Activated naive CD8-positive, alpha-beta T cell treated with anti-CD3 and anti-CD28 coated beads for 36 hours (primary cell): ENCODE measurements at regions not wholly inside any gene's neighbourhood (a gene's known extent, or its start where the extent isn't known, plus 50 kb on each side); places are given as distances from the start of the nearest gene placed in this dataset.
"Not testable (repeated sequence)": the region's sequence is repeated elsewhere in the genome, so short reads cannot be mapped to it uniquely, and the experiment has no call there.

Experiments
- DNase-seq: peaks from one replicate; pipeline ENCODE4 v3.0.0; 2021
- H3K27ac Mint-ChIP-seq: one replicate; pipeline ENCODE4 v1.8.0; 2022; ENCODE audit warnings: mild to moderate bottlenecking, moderate library complexity, mixed read lengths
- H3K27me3 Mint-ChIP-seq: one replicate; pipeline ENCODE4 v1.8.0; 2022; ENCODE audit warnings: mild to moderate bottlenecking, mixed read lengths
- H3K36me3 Mint-ChIP-seq: one replicate; pipeline ENCODE4 v1.8.0; 2021; ENCODE audit warnings: mild to moderate bottlenecking, mixed read lengths
- H3K4me1 Mint-ChIP-seq: one replicate; pipeline ENCODE4 v1.8.0; 2021; ENCODE audit warnings: mixed read lengths
- H3K4me3 Mint-ChIP-seq: one replicate; pipeline ENCODE4 v1.8.0; 2022; ENCODE audit warnings: mild to moderate bottlenecking, moderate library complexity, mixed read lengths
- H3K9me3 Mint-ChIP-seq: one replicate; pipeline ENCODE4 v1.8.0; 2022; ENCODE audit warnings: mixed read lengths

DNA sequence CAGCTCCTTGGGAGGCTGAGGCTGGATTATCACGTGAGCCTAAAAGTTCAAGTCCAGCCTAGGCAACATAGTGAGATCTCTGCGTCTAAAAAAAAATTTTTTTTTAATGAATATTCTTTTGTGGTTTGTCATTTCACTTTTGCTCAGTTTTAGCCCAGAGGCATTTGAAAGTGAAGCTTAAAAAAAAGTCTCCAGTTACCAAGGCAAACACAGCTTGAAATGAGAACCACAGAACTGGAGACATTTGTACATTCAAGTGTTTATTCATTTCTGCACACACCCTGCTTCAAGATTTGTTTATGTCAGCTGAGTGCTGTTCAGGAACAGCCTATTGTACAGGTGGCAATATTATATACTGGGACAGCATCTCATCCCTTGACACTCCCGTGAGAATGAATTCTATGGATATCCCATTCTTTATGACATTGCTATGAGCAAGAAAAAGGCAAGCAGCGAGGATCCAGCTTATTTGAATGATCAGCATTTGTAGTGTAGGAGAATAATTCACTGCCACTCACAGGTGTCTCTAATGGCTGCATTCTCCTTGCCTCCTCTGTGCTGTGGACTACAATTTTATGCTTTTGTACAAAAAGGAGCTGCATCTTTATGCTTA, 444.8 kb upstream of the GRM7 start:
- H3K9me3 Mint-ChIP-seq = peaks cover 1% of the 10 kb centered on the region
- H3K27ac Mint-ChIP-seq = no peak overlapping the region
- H3K27me3 Mint-ChIP-seq = no peaks in the 10 kb centered on the region
- no peaks in the 10 kb centered on the region for H3K36me3 Mint-ChIP-seq
- no peaks in the 10 kb centered on the region for H3K4me1 Mint-ChIP-seq
- DNase-seq = no peak
- H3K4me3 Mint-ChIP-seq = no peak overlapping the region

DNA sequence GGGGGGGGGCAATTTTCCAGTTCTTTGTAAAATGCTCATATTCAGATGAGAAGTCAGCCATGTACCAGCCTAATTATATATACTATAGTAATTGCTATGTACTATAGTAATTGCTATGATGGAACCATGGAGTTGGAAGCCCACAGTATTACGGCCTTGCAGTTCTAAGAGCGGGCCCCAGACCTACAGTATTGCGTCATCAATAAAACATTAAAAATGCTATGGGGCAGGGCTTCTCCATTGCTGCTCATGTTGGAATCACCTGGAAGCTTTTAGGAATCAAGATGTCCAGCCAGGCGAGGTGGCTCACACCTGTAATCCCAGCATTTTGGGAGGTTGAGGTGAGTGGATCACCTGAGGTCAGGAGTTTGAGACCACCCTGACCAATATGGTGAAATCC, 443.7 kb upstream of the GRM7 start:
- DNase-seq = no peak
- Mint-ChIP-seq H3K9me3 (peaks cover 3% of the 10 kb centered on the region), H3K4me1 (no peaks in the 10 kb centered on the region), H3K27me3 (no peaks in the 10 kb centered on the region), H3K36me3 (no peaks in the 10 kb centered on the region), H3K27ac (no peak overlapping the region), H3K4me3 (no peak overlapping the region)

DNA sequence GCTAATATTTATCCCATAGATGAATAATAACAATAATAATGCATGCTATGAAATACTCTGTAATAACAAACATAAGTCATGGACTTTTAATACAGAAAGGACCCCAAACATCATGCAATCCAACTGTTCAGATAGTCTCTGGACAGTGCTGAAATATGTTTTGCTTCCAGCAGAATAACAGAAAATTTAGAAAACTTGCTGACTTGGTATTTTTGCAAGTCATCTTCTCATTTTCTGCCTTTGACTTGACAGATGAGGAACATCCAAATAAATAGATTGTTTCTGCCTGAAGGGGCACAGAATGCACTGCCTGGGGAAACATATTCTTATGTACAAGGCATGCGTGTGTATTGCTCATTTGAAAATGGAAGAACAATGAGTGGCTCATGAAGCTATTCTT, 442.4 kb upstream of the GRM7 start:
- H3K27ac Mint-ChIP-seq = no peak overlapping the region
- no peaks in the 10 kb centered on the region for H3K36me3 Mint-ChIP-seq
- H3K27me3 Mint-ChIP-seq = no peaks in the 10 kb centered on the region
- no peak overlapping the region for H3K4me3 Mint-ChIP-seq
- H3K9me3 Mint-ChIP-seq = peaks cover 6% of the 10 kb centered on the region
- H3K4me1 Mint-ChIP-seq = no peaks in the 10 kb centered on the region
- no peak for DNase-seq

DNA sequence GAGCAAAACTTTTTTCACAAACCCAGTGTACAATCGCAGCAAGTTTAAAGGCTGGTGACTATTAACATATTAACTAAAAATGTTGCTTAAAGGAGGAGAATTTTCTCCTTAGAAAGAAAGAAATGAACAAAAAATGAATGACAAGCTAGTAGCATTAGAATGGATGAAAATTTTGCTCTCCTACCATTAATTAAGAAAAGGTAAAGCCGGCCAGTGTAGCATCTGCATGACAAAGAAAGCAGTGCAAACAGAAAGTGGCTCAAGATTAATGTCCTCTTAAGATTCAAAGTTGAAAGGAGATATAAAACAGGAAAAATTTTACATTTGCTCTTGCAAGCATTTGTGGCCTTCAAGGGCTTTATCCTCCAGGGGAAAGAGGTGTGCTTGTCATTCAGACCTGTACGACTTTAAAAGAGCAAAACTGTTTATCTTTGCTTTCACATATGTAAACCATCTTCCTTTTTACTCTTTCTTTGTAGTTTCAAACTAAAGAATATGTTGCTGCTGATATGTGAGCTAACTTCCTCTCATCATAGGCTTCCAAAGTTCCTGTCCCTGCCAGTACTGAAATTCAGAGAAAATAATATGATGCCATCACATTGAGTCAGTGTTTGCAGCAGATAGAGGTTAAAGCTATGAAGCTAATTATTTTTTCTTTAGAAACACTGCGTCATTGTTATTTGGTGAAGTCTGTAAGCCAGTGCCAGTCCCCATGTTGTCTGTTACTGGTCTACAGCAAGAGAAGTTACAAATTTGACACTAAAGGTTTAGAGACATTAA, 439.1 kb upstream of the GRM7 start:
- H3K27me3 Mint-ChIP-seq = no peaks in the 10 kb centered on the region
- H3K9me3 Mint-ChIP-seq = peaks cover 14% of the 10 kb centered on the region
- DNase-seq = no peak
- no peaks in the 10 kb centered on the region for H3K36me3 Mint-ChIP-seq
- H3K4me3 Mint-ChIP-seq = no peak overlapping the region
- no peaks in the 10 kb centered on the region for H3K4me1 Mint-ChIP-seq
- H3K27ac Mint-ChIP-seq = no peak overlapping the region

DNA sequence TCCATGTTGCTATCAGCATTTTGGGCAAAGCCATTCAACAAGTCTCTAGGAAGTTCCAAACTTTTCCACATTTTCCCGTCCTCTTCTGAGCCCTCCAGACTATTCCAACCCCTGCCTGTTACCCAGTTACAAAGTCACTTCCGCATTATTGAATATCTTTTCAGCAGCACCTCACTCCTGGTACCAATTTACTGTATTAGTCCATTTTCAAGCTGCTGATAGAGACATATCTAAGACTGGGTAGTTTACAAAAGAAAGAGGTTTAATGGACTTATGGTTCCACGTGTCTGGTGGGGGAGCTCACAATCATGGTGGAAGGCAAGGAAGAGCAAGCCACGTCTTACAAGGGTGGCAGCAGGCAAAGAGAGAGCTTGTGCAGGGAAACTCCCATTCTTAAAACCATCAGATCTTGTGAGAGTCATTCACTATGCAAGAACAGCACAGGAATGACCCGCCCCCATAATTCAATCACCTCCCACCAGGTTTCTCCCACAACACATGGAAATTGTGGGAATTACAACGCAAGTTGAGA, 435.6 kb upstream of the GRM7 start:
- Mint-ChIP-seq H3K4me3 (no peak overlapping the region), H3K36me3 (no peaks in the 10 kb centered on the region), H3K27me3 (no peaks in the 10 kb centered on the region), H3K9me3 (peaks cover 19% of the 10 kb centered on the region), H3K27ac (no peak overlapping the region), H3K4me1 (no peaks in the 10 kb centered on the region)
- no peak for DNase-seq

DNA sequence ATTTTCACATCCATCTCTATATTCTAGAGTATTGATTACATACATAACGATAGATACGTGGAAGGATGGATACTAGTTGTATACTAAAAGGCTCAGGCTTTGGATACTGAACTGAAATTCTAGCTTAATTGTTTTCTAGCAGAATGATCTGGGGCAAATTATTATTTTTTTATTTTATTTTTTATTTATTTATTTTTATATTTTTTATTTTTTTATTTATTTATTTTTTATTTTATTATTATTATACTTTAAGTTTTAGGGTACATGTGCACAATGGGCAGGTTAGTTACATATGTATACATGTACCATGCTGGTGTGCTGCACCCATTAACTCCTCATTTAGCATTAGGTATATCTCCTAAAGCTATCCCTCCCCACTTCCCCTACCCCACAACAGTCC, 432.6 kb upstream of the GRM7 start:
- H3K4me1 Mint-ChIP-seq, H3K27me3 Mint-ChIP-seq, H3K27ac Mint-ChIP-seq, H3K36me3 Mint-ChIP-seq, DNase-seq, H3K4me3 Mint-ChIP-seq: not testable (repeated sequence)
- H3K9me3 Mint-ChIP-seq = peaks cover 16% of the 10 kb centered on the region

DNA sequence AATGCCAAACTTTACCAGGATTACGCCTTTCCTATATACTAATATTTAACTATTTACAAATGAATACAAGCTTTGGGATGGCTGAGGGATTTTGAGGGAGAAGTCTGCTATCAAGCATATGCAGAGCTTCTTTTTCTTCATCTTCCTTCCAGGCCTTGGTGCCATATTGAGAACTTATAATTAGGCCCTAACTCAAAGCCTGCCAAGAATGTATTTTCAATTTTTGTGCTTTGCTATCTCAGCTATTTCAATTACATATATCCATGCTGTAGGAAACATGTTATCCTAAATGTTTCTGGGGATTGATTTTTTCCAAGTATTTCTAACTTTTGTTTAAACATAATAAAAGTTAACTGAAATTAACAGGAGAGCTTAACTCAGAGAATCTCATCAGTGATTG, 425.0 kb upstream of the GRM7 start:
- no peaks in the 10 kb centered on the region for H3K27me3 Mint-ChIP-seq
- H3K27ac Mint-ChIP-seq = no peak overlapping the region
- peaks cover 1% of the 10 kb centered on the region for H3K9me3 Mint-ChIP-seq
- H3K36me3 Mint-ChIP-seq = no peaks in the 10 kb centered on the region
- DNase-seq = no peak
- H3K4me3 Mint-ChIP-seq = no peak overlapping the region
- H3K4me1 Mint-ChIP-seq = no peaks in the 10 kb centered on the region

DNA sequence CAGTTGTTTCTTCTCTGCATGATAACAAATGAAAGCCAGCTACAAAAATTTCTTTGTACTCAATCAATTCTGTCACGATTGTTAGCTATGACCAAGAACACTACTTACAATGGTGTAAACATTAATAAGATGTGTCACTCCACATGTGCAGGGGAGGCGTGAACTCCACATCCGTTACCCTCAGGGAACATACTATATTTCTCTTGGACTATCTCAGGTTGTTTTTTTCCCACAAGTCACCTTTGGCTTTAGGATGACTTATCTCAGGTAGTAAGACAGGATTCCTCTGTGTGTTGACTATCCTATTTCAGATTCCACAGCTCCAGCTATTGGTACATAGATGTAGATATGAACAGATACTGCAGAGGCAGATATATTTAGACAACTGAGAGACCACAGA, 423.3 kb upstream of the GRM7 start:
- Mint-ChIP-seq H3K27me3 (no peaks in the 10 kb centered on the region), H3K4me1 (no peaks in the 10 kb centered on the region), H3K4me3 (no peak overlapping the region), H3K27ac (no peak overlapping the region), H3K9me3 (peaks cover 1% of the 10 kb centered on the region), H3K36me3 (no peaks in the 10 kb centered on the region)
- no peak for DNase-seq

DNA sequence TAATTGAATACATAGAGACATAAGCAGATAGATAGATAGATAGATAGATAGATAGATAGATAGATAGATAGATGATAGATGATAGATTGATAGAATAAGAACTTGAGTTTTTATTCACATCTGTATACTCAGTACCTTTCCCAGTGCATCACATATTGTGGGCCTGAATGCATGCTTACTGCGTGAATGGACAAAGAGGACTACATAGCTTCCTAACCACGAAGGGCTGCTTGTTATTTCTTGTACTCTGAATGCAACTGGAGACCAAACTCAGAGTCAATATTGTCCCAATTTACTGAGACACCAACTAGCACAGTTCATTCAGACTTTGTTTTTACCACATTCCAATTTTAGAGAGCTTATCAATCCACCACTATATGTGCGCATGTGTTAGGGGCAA, 422.9 kb upstream of the GRM7 start:
- no peak overlapping the region for H3K4me3 Mint-ChIP-seq
- DNase-seq = no peak
- no peak overlapping the region for H3K27ac Mint-ChIP-seq
- H3K36me3 Mint-ChIP-seq = no peaks in the 10 kb centered on the region
- no peaks in the 10 kb centered on the region for H3K27me3 Mint-ChIP-seq
- H3K4me1 Mint-ChIP-seq = no peaks in the 10 kb centered on the region
- peaks cover 1% of the 10 kb centered on the region for H3K9me3 Mint-ChIP-seq

DNA sequence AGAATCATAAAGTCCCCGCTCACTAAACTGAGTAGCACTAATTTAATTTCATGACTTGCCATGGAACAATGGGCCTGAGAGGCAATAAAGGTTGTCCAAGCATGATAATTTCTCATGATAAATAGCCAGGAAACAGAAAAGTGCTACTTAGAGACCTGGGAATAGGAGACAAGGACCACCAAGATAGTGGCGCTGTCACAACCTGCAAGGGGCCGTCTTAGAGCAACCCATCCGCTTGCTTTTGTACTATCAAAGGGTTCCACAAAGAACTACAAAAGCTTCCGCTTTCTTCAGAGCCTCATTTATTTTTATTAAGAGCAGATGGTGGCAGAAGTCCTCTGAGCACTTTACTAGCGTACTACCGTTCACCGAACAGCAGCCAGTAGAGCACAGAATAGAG, 421.7 kb upstream of the GRM7 start:
- DNase-seq = no peak
- H3K9me3 Mint-ChIP-seq = no peaks in the 10 kb centered on the region
- no peak overlapping the region for H3K4me3 Mint-ChIP-seq
- no peak overlapping the region for H3K27ac Mint-ChIP-seq
- no peaks in the 10 kb centered on the region for H3K27me3 Mint-ChIP-seq
- H3K4me1 Mint-ChIP-seq = no peaks in the 10 kb centered on the region
- no peaks in the 10 kb centered on the region for H3K36me3 Mint-ChIP-seq

DNA sequence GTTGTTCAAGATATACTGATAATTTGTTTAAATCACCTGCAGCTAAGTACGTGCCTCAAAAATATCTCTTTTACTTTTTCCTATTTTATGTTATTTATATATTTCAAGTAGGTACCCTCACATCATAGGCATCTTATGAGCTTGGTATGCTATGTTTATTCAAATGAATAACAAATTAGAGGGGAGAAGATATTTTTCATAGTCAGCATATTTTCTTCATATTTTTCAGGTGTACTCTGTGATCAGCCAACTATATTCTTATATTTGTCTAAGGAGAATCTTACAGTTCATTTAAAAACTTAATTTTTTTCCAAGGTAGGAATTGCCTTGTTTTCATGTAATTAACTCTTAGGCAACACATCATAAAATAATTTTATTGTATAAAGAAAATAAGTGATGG, 421.1 kb upstream of the GRM7 start:
- Mint-ChIP-seq H3K9me3 (no peaks in the 10 kb centered on the region), H3K36me3 (no peaks in the 10 kb centered on the region), H3K27ac (no peak overlapping the region), H3K4me1 (no peaks in the 10 kb centered on the region), H3K27me3 (no peaks in the 10 kb centered on the region), H3K4me3 (no peak overlapping the region)
- no peak for DNase-seq

DNA sequence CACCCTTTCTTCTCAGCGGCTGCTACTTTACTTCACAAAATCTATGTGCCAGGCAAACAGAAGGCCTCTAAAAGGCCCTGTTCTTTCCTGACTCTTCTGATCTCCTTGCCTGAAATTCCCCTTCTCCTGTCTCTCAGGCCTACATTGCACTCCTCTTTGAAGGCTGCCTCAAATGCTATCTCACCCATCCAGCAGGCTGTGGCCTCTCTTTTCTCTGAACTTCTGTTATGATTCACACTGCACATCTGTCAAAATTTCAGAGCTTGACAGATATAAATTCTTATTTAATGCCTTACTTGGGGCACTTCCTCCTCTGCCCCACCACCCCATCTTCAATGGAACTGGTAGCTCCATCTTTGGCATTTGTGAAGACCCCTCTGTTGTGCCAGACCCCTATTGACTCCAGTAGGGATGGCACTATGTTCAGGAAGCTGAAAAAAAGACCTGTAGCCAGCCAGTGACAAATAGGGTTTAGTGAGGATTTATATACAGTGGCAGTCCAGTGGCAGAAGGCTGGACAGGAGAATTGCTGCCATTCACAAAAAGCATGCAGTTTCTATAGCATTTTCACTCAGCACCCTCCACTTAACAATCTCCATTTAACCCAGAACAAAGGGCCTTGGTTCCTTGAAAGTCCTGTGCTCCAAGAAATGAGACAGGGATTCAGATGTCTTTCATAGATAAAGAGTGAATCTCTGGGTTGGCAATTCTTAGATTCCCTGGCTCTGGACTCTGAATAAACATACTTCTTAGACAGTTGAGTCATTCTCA, 415.8 kb upstream of the GRM7 start:
- H3K36me3 Mint-ChIP-seq = no peaks in the 10 kb centered on the region
- no peak for DNase-seq
- H3K4me1 Mint-ChIP-seq = no peaks in the 10 kb centered on the region
- H3K4me3 Mint-ChIP-seq = no peak overlapping the region
- H3K9me3 Mint-ChIP-seq = no peaks in the 10 kb centered on the region
- H3K27ac Mint-ChIP-seq = no peak overlapping the region
- no peaks in the 10 kb centered on the region for H3K27me3 Mint-ChIP-seq

DNA sequence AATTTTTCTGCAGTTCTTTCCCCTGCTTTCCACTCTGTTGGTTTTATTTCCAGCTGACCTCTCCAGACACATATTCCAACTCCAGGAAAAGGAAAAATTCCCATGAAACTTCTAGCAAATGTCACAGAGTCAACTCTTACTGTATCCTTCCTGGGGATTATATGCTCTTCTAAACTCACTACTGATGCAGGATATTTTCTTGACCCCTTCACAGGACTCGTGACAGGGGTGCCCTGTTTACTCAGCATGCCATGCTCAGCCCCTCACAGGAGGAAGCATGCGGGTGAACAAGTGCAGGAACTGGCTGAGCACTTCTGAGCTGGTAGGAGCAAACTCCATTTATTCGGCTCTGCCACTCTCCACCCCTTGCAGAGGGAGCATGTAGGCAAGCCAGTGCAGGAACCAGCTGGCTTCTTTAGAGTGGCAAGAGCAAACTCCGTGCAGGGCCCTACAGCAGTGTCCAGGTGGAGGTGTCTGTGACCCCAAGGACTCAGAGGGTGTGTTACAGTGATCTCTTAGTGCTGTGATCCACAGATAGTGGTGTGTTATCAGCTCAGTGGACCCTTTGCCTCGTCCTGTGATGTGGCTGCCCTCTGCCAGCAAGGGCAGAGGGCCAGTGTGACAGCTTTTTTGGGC, 413.6 kb upstream of the GRM7 start:
- Mint-ChIP-seq H3K36me3 (no peaks in the 10 kb centered on the region), H3K27ac (no peak overlapping the region), H3K4me3 (no peak overlapping the region), H3K4me1 (no peaks in the 10 kb centered on the region), H3K9me3 (no peaks in the 10 kb centered on the region), H3K27me3 (no peaks in the 10 kb centered on the region)
- no peak for DNase-seq

DNA sequence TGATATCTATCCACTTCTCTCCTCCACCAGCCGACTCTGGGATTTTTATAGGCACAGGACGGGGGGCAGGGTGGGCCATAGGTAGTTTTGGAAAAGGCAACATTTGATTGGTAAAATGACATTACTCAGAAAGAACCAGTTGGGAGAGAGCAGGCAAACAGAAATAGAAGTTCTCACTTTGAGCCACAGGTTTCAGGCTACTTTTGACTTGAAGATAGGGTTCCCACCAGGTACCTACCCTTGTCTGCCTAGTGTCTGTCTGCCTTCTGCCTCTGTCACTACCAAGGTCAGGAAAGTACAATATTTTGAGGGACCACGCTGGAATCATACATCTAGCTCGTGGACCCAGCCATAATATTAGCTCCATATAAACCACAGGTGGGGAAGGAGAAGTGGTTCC, 412.9 kb upstream of the GRM7 start:
- no peaks in the 10 kb centered on the region for H3K9me3 Mint-ChIP-seq
- H3K36me3 Mint-ChIP-seq = no peaks in the 10 kb centered on the region
- no peaks in the 10 kb centered on the region for H3K27me3 Mint-ChIP-seq
- H3K27ac Mint-ChIP-seq = no peak overlapping the region
- no peak for DNase-seq
- H3K4me3 Mint-ChIP-seq = no peak overlapping the region
- no peaks in the 10 kb centered on the region for H3K4me1 Mint-ChIP-seq

DNA sequence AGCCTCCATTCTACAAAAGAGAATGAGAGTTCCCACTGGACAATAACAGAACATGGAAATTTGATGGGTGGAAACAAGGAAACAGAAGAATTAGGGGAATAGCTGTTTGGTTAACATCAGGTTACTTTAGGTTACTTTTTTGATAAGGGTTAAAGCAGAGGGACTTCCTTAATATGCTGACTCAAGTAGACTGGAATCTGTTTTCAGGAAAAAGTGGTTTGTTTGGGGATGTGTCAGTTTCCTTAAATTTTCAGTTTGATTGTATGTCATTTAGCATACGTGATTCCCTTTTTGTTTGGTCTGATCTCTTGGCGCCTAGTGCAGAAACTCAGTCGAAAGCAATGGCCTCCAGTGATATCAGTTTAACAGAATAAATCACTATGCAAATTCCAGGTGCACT, 411.8 kb upstream of the GRM7 start:
- Mint-ChIP-seq H3K9me3 (no peaks in the 10 kb centered on the region), H3K27ac (no peak overlapping the region), H3K4me3 (no peak overlapping the region), H3K4me1 (no peaks in the 10 kb centered on the region), H3K27me3 (no peaks in the 10 kb centered on the region), H3K36me3 (no peaks in the 10 kb centered on the region)
- no peak for DNase-seq
